Astrocyte of the spinal cord (primary cell): ENCODE measurements at regions not wholly inside any gene's neighbourhood (a gene's known extent, or its start where the extent isn't known, plus 50 kb on each side); places are given as distances from the start of the nearest gene placed in this dataset.

Experiments used
- DNase-seq: peaks from one replicate; pipeline ENCODE4 v3.0.0; 2011; ENCODE audit warnings: low read depth, low spot score
- H3K4me3 ChIP-seq: 2 replicates; pipeline ENCODE4 v1.5.1; 2011; ENCODE audit warnings: low read depth, mild to moderate bottlenecking, low read length, moderate library complexity
- in situ Hi-C: cut with HindIII; loops from 2 replicates; pipeline ENCODE4 v1.10.0; 2017; ENCODE audit warnings: low sequenced_read_pairs
- TF ChIP-seq, protein P1 (sequence below): IDR thresholded peaks from 2 replicates; pipeline ENCODE4 v1.5.1; 2012; ENCODE audit warnings: low read depth, mild to moderate bottlenecking, low read length, inconsistent platforms

DNA sequence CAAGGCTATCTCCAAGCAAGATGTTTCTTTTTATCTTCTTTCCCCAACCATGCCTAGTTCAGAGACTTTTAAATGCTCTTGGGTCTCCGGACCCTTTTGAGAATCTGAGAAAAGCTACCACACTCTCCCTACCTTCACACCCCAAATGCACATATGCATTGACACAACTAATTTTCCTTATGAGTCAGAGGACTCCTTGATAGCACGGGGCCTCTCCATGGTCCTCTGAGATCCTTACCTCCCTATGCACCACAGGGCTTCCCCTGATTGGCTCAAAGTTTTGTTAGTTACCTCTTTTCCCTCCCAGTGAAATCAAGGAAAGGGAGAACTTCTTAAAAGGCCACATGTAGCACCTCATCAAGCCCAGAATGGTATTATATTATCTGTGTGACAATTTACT is 86.8 kb upstream of the ATP6AP2 start:
- DNase-seq: no peak
- TF ChIP-seq, protein P1, sequence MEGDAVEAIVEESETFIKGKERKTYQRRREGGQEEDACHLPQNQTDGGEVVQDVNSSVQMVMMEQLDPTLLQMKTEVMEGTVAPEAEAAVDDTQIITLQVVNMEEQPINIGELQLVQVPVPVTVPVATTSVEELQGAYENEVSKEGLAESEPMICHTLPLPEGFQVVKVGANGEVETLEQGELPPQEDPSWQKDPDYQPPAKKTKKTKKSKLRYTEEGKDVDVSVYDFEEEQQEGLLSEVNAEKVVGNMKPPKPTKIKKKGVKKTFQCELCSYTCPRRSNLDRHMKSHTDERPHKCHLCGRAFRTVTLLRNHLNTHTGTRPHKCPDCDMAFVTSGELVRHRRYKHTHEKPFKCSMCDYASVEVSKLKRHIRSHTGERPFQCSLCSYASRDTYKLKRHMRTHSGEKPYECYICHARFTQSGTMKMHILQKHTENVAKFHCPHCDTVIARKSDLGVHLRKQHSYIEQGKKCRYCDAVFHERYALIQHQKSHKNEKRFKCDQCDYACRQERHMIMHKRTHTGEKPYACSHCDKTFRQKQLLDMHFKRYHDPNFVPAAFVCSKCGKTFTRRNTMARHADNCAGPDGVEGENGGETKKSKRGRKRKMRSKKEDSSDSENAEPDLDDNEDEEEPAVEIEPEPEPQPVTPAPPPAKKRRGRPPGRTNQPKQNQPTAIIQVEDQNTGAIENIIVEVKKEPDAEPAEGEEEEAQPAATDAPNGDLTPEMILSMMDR: no peak
- in situ Hi-C loops: no loop called here
- H3K4me3 ChIP-seq: no peak overlapping the region

DNA sequence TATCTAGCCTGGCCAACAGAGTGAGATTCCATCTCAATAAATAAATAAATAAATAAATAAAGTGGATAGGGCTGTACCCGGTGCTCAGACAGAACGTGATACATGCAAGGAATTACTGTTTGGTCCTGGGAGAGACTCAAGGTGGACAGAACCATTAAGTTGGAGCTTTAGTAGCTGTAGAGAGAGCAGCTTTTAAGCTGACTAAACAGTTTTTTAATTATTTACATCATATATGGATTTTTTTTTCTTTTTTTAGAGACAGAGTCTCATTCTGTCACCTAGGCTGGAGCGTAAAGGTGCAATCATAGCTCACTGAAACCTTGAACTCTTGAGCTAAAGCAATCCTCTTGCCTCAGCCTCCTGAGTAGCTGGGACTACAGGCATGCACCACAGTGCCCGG is 92.5 kb upstream of the ATP6AP2 start:
- TF ChIP-seq, protein P1: no peak
- in situ Hi-C loops: no loop called here
- no peak overlapping the region for H3K4me3 ChIP-seq
- no peak for DNase-seq

DNA sequence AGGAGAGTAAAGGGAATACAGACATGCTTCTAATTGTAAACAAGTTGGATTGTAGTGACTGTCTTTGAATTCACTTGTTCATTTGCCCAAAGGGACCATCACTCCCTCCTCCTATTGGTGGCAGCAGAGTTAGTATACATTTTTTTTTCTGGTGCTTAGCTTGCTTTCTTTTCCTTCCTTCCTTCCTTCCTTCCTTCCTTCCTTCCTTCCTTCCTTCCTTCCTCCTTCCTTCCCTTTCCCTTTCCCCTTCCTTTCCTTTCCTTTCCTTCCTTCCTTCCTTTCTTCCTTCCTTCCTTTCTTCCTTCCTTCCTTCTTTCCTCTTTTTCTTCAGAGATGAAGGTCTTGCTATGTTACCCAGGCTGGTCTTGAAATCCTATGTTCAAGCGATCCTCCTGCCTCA is 94.8 kb upstream of the ATP6AP2 start:
- no peak for DNase-seq
- in situ Hi-C loops: no loop called here
- H3K4me3 ChIP-seq: no peak overlapping the region
- TF ChIP-seq, protein P1: no peak

DNA sequence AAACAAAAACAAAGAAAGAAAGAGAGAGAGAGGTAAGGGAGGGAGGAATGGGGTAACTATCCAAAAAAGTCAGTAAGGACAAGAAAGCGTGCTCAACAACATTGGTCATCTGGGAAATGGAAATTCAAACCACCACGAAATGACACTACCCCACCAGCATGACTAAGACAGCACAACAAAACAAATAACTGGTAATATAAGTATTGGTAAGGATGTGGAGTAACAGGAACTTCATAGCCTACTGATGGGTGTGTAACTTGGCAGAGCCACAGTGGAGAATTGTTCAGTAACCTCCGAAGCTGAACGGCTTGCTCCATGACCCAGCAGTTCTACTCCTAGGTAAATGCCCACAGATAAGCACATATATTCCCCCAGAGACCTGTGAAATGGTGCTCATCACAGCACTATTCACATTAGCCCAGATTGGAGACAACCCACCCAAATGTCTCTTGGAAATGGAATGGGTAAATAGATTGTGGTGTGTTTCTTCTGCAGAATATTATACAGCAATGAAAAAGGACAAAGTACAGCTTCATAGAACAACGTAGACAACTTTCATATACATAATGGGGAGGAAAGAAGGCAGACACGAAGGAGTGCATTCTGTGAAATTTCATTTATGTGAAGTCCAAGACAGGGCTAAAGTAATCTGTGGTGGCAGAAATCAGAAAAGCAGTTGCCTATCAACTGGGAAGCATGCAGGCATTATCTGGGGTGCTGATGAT is 95.5 kb upstream of the ATP6AP2 start:
- no peak for DNase-seq
- in situ Hi-C loops: no loop called here
- no peak overlapping the region for H3K4me3 ChIP-seq
- TF ChIP-seq, protein P1: no peak

DNA sequence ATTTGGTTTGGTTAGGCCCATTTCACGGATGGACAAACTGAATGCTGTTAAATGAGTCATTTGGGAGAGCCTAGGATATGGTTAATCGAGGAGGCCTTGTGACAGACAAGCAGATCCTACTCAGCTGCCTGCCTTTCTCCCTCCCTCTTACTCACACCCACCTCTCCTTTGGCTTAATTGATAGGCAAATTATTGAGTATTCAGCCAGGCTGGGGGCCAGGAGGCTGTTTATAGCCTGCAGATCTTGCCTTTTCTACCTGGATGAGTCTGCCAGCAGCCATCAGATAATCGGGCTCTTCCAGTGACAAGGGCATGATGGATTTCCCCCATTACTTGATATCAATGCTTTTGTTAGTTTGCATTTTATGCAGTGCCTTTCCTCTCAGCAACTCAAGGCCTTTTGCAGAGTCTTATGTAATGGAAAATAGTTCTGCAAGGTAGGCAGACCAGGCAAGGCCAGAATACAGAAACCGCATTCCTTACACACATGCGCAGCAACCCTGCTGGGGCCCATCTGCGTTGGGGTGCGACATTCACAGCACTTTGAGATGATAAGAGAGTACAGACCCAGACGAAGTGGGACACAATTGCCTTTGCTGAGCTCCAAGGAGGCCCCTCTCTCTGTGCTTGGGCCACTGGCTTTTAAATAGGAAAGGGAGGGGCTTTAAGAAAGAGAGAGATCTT is 96.2 kb upstream of the ATP6AP2 start:
- TF ChIP-seq, protein P1: no peak
- H3K4me3 ChIP-seq: no peak overlapping the region
- no peak for DNase-seq
- in situ Hi-C loops: no loop called here

DNA sequence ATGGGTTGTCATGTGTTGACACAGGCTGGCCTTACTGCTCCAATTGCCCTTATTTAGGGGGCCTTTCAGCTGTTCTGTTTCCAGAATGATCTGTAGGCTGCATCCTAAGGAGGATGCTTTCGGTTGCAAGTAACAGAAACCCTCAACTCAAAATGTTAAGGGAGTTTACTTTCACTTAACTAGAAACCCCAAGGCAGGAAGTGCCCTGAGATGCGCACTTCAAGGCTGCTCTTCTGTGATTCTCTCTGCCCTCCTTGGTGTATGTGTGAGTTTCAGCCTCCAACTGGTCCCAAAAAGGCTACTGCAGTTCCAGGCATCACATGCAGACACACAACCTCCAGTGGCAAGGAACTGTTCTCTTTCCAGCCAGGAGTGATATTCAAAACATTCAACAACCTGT is 97.3 kb upstream of the ATP6AP2 start:
- TF ChIP-seq, protein P1: no peak
- no peak overlapping the region for H3K4me3 ChIP-seq
- in situ Hi-C loops: no loop called here
- no peak for DNase-seq
